Activated T-cell treated with anti-CD3 and anti-CD28 coated beads, Interleukin-2, amount 50 U/mL, for 48 hours (primary cell): ENCODE measurements at regions not wholly inside any gene's neighbourhood (a gene's known extent, or its start where the extent isn't known, plus 50 kb on each side); places are given as distances from the start of the nearest gene placed in this dataset.

Experiments used
- DNase-seq, 2 experiments: peaks; one replicate each; pipeline ENCODE4 v3.0.0-alpha.2; 2020

DNA sequence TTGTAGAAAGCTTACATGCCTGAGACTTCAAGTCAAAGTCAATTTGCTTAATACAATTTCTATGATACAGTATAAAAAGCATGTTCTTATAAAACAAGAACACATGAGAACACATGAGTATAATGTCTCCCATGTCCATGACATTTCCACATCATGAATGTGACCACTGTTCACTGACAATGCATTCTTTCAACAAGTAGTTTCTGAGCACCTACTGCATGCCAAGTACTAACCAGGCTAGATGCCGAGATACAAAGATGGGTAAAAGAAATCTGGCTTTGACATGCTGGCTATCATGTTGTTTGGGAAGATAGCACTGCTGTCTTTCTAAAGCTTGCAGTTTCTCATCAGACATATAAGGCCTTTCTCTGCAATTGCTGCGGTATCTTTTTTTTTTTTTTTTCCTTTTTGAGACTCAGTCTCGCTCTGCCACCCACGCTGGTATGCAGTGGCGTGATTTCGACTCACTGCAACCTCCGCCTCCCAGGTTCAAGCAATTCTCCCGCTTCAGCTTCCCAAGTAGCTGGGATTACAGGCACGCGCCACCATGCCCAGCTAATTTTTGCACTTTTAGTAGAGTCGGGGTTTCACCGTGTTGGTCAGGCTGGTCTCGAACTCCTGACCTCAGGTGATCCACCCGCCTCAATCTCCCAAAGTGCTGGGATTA lies 123.6 kb upstream of the DST start:
- DNase-seq, result no peak

DNA sequence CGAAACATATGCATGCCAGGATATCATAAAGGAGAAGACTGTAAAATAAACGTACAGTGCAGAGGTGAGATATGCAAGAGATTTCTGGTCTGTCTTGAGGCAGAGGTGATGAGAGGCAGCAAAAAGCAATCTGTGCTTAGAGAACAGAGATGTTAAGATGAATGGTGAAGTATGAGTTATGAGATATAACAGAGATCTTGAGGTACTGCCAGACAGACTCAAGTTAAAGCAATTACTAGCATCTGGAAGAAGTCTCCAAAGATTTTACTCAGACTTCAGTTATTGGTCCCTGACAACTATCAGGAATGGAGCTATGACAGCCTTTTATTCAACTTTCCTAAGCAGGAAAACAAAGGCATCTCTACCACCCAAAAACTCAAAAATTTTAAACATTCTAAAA lies 122.8 kb upstream of the DST start:
- no peak for DNase-seq

DNA sequence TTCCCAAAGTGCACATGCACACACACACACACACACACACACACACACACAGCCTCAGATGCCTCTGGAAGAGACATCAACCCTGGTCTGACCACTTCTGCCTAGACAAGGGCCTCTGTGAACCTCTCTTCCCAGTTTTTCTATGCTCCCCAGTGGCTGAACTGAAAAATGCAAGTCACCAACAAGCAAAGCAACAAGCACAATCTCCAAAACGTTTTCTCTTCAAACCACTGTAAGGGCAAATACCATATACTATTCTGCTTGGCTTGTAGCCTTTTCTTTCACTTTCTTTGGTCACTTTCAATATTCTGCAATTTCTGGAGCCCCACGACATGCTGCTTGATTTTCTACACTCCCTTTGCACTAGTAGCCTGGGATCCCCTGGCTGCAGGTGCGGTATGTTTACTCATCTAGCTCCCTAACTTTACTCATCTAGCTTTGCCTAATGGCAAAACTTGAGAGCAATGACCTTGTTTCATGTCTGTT lies 121.4 kb upstream of the DST start:
- DNase-seq, result no peak

DNA sequence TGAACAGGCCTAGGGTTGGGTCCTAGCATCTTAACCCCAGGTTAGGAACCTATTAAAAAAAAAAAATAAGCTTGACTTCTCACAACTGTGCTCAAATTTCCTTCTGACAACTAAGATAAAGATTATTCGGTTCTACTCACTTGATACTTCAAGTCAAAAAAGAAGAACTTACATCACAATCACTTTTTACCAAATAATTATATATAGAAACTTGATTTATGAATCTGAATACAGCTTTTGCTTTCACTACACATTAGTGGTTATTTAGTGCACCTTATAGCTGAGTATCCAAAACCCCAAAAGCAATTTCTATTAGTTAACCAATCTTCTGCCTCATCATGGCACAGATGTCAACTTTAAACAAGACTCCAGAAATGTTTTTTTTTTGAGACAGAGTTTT lies 119.0 kb upstream of the DST start:
- no peak for DNase-seq

DNA sequence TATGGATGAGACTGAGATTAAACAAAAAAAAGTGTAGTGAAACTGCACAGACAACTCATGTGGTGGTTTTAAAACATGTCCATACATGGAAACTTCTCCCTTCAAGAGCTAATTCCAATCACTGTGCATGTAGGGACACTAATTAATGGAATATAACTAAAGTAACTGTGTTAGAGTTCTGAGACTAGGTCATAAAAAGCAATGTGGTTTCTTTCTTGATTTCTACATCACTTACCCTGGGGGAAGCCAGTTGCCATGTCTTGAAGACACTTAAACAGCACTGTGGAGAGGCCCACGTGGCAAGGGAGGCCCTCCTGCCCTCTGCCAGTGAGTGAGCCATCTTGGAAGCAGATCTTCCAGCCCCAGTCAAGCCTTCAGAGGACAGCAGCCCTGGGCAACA lies 118.2 kb upstream of the DST start:
- DNase-seq, result no peak

DNA sequence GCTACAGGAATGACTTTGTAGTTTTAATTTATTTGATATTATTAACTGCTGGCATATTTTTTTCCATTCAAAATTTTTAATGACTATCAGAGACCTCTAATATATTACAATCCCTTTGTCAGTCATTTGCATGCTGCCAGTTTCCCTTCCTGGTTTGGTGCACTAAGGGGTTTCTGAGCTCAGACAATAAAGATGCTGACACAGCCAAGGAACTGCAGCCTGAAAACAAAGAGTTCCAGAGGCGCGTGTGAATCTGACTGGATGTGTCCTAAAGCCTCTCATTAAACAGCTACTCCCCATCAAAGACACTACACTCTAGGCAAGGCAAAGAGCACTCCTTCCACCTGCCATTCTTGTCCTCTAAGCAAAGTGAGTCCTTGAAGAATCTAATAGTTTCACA lies 116.8 kb upstream of the DST start:
- no peak for DNase-seq

DNA sequence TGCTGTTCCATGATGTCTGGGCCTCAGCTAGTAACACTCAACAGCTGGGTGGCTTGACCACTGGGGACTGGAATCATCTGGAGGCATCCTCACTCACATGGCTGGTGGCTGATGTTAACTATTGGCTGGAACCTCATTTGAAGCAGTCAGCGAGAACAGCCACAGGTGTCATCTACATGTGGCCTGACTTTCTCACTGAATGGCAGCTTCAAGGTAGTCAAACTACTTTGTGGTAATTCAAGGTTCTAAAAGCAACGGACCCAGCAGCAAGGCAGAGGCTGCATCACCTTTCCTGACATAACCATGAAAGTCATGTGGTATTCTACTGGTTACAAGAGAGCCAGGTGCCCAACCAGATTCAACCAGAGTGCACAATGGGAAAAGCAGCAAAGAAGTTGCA lies 115.9 kb upstream of the DST start:
- no peak for DNase-seq

DNA sequence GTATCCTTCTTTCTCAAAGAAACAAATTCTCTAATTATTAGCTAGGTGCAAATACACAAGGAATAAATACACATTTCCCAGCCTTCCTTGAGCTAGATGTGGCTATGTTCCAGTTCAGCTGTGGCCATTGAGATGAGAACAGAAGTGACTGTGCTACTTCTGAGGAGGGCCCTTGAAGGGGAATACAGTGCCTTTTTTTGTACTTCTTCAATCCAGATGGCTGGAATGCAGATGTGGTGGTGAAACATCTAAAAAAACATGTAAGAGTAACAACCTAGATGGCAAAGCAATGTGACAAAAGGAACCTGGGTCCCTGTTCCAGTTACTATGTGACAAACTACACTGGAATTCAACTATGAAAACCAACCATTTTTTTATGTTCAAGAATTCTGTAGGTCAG lies 115.4 kb upstream of the DST start:
- no peak for DNase-seq

DNA sequence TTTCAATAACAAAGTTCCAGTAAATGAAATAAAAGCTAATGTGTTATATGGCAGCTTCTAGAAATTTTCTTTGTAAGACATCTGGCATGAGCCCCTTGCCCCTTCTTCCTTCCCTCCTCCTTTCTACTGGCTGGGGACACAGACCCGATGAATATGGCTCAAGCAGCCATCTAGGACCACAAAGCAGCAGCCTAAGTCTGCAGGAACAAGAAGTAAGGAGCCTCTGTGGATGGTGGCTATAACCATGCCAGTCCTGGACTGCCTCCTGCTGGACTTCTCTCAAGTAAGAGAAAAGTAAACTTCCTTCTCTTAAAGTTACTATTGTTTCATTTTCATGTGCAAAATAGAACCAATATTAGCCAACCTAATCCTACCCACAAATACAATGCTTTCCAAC lies 114.9 kb upstream of the DST start:
- no peak for DNase-seq

DNA sequence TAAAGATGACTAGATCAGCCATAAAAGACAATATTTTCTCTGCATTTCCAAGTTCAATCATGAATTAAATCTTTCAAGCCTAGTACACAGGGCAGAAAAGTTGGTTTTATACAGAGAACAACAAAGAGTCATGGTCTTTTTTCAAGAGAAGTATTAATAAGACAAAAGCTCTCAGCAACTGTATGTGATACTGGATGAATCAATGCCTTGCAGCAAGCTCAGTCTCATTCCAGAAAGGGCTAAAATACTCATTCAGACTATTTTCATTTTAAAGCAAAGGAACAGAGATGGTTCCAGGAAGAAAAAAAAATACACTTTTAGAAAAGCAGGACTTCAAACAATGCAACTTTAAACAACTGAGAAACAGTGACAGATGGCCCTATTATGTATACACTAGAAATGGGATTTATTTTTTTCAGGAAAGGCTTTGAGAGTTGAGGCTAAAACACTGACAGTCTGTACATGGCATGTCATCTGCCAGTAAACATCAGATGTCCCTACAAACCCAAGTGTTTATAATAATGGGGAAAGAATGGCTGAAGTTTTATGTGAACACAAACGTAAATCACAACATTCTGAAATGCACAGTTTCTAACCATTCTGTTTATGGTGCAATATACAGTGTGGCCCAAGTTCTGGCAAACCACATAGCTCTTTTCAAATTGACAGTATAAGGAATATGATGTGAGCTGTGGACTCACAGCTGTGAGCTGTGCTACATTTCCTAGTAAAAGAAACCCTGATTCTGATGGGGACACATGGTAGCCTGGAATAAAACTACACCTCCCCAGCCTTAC lies 114.3 kb upstream of the DST start:
- DNase-seq, result no peak

DNA sequence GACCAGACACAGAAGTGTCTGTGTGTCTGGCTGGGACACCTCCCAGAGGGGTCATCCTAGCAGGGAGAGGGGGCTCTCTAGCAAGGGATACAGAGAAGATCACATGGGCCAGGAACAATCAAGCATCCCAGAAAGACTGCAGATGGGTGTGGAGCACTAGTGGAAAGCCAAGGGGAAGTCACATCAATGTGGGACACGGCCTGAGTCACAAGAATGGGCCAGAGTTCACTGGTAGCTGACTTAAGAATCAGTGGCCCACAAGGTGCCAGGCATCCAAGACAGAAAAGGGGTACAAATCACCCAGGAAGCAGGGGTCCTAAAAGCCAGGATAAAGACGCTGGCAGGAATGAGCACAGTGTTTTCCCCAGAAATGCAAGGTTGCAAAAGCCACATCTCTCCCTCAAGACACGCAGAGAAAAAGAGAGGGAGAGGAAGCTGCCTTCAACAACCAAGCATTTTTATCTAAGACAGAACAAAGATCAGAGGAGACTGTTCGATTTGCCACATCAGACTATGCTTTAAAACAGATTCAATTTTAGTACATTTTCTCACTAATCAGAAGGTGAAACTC lies 113.6 kb upstream of the DST start:
- DNase-seq, result no peak

DNA sequence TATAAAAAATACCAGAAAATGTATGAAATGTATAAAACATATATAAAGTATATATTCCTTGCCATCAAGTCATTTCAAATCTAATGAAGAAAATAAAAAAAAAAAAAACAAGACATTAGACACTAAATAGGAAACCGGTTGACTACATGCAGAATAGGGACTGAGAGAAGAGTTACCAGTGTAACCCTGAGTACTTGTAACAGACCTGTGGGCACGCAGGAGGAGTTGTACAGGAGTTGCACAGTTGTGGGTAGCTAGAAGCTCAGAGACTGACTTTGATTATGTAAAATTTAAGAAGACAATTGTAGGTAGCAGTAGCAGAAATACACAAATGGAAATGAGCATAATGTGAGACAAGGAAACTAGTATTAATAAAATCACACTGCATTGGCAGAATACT lies 112.4 kb upstream of the DST start:
- DNase-seq, result no peak

DNA sequence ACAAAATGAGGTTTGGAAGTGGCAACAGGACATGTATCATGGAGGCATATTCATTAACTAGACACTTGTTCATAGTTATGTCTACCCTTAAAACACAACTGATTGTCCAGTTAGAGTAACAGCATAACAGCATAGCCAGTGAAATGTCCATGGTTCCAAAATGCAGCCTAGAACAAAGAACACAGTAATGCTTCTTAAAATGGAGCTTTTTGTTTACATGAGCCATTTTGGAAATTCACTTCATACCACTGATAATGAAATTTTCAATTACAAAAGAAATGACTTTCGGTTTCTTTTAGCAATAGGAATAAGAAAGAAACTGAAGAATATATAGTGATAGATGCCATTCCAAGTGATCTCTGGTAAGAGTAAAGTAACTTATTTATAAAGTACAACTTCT lies 111.1 kb upstream of the DST start:
- DNase-seq, result no peak

DNA sequence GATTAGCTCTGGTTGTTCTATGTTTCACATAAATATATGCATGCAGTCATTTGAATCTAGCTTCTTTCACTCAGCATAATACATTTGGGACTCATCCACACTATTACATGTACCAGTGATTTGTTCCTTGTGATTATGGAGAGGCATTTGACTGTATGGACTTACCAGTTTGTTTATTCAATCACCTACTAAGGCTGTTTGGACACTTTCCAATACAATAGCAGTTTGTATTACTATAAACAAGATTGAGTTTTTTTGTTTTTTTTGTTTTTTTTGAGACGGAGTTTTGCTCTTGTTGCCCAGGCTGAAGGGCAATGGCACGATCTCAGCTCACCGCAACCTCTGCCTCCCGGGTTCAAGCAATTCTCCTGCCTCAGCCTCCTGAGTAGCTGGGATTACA lies 109.8 kb upstream of the DST start:
- DNase-seq, result no peak

DNA sequence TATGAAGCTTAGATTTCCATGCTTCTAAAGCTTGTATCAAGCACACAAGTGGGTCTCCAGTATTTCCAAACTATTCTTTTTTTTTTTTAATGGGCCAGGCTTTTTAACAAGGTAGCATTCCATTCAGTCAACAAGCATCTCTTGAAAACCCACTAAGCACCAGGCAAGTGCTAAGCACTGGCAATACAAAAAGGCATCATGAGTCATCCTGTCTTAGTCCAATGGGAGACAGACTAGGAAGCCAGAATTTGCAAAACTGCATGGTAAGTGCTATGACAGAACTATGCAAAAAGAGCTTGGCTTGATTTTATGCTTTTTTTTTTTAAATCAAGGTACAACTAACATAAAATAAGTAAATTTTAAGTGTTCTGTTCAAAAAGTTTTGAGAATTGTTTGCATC lies 109.3 kb upstream of the DST start:
- DNase-seq, result no peak

DNA sequence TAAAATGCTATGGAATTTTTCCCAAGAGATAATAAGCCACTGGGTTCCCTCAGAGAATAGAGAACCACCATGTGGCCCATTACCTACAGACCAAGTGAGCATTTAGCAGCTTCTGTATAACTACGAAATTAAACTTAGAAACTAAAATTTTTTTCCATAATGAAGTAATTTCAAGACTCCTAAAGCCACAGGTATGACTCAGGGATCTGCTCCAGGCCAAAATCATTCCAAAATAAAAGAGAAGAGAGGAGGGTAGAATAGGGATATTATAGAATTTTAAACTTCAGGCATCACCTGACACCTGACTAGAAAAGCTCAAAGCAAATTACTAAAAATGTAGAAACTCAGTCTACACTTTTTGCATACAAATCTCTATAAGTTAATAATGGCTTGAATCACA lies 108.9 kb upstream of the DST start:
- no peak for DNase-seq

DNA sequence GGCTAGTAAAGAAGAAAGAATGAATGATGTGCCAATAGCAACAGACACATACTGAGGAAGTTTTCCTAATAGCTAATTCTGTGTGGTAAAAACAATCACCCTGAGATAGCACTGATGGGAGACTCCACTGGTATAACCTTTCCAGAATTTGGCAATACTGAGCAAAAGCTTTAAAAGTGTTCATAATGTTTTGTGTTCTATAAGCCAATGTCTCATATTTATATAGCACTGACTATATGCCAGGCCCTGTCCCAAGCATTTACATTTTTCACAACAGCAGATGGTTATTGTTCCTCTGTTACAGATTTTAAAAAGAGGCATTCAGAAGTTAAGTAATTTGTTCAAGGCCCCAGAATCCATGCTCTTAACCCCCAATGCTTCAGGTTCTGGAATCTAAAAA lies 108.0 kb upstream of the DST start:
- DNase-seq, result no peak

DNA sequence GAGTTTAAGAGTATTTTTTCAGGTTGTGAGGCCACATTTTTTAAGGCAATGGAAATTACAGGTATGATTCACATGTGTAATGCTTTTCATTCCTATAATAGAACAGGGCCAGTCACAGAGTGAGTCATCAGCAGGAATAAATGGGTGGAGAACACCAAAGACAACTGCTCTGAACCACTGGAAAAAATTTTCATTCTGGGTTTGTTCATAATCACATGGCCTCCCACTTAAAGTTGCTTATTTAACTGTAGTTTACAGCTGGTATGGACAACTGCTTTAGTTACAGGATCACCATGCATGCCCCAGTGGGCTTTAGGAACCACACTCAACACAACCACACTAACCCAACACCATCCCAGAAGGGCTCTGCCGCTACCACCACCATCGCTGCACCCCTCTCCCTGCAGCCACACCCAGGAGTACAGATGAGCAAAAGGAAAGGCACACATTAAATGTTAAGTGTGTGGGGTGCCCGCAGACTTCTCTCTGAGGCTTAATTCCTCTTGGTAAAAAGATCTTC lies 107.0 kb upstream of the DST start:
- no peak for DNase-seq

DNA sequence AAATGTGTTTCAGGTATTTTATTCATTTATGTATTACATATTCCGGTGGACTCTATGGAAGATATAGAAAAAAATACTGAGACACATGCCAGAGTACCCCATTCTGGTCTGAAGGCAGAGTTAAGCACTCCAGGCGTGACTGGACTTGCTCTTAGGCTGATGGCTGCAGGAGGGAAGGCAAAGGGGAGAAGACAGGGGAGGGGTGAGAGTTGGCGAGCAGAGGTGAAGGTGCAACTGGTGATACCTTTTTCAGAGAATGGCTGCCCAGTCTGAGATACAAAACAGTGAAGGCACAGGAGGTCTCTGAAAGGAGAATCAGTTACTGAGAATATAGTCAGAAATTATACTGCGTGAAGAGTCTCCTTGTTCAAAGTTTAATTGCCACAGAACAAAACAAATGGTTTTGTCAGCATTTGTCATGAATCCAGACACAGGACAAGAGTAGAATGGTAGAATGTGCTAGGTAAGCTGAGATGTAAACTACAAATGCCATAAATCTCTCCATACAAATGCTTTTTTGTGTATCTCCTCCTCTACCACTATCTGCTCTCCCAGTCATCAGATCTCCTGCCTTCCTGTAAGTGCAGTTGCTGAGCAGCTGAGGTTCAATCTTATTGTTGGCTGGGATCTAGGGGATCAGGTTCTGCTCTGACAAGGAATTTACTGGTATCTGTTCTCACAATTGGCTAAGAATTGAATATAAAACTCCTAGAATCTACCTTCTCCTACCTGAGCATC lies 104.2 kb upstream of the DST start:
- no peak for DNase-seq

DNA sequence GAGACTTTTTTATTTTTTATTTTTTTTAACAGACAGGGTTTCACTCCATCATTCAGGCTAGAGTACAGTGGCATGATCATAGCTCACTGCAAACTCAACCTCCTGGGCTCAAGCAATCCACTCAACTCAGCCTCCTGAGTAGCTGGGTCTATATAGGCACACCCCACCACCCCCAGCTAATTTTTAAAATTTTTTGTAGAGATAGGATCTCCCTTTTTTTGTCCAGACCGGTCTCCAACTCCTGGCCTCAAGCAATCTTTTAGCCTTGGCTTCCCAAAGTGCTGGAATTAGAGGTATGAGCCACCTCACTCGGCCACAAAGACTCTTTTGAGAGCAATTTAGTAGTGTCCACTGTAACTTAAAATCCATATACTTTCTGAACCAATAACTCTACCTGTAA lies 103.3 kb upstream of the DST start:
- no peak for DNase-seq

DNA sequence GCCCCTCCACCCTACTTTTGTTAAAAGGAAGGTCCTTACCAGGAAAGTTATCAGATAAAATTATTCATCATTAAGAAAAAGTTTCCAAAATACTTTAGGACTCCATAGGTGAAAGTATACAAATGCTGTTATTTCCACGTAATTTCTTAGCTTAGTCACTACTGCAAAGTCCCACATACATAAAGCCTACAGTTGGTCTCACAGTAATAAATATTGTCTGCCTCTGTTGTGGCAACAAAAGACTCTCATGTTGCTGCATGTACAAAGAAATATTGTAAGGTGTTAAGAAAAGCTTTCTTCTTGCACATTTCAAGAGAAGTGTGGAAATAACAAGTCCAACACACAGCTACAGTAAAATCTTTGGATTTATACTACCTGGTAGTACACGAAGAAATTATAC lies 102.4 kb upstream of the DST start:
- DNase-seq, result no peak

DNA sequence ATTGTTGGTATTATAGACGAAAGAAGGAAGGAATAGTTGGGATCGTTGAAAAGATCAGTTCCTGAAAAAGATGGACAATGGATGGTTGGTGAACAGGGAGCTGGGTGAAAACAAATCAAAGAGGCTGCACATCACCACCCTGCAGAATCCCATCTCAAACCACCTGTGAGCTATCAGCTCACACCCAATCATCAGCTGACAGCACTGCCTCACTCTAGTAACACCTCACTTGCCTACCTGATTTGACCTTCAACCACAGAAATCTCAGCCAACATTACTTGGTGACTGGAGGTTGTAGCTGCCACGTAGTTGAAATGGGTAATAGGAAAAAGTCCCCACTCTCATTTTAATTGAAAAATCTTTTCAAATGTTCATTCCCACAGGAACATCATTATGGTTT lies 101.8 kb upstream of the DST start:
- no peak for DNase-seq

DNA sequence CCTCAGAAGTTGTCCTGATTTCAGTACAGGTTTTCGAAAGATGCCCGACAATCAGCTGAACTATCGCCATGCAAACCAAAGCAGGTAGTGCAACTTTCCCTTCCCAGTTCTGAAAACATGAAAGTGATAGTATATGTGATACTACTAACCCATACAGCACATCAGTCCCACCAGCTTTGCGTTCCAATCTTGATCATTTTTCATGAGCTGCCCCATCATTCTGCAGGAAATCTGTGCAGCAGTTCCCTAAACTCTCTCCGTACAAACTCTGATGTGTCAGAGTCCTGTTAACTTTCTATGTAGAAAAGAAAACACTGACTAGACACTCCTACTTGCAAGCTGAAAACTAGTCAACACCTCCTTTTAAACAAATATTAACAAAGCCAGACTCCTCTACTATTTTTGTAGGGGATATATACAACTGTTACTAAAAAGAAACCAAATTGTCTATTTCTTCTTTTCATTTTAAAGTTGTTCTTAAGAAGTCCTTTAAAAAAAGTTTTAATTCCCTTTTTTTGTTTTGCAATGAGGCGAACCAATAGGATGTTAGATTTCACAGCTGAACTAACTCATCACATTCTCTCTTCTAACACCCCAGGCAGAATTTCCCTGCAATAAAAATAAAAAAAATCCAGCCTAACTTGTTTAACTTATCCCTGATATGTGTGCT lies 99.6 kb upstream of the DST start:
- no peak for DNase-seq
